Testis (tissue), 2 donors: ENCODE measurements at regions not wholly inside any gene's neighbourhood (a gene's known extent, or its start where the extent isn't known, plus 50 kb on each side); places are given as distances from the start of the nearest gene placed in this dataset.

Experiments
- DNase-seq: peaks from one replicate; pipeline ENCODE4 v3.0.0-alpha.2; 2019
- H3K27ac ChIP-seq, 2 donors: fragments of 200-600 bp; sonication (generic); one replicate each; pipeline ENCODE4 v1.5.1; 2019
- H3K27me3 ChIP-seq: fragments of 200-600 bp; sonication (generic); one replicate; pipeline ENCODE4 v1.5.1; 2019
- H3K36me3 ChIP-seq: fragments of 200-600 bp; sonication (generic); one replicate; pipeline ENCODE4 v1.5.1; 2017; ENCODE audit warnings: low read depth; ENCODE audit errors: missing control alignments
- H3K4me1 ChIP-seq: fragments of 200-600 bp; sonication (generic); one replicate; pipeline ENCODE4 v1.5.1; 2019
- H3K4me3 ChIP-seq, 2 donors: fragments of 200-600 bp; sonication (generic); one replicate each; pipeline ENCODE4 v1.5.1; 2017 to 2019
- H3K9me3 ChIP-seq: fragments of 200-600 bp; sonication (generic); one replicate; pipeline ENCODE4 v1.5.1; 2017
- CTCF ChIP-seq, 3 experiments: fragments of 450-650 bp in 2 of 3; fragments of 200-600 bp in 1 of 3; sonication (generic) in 1 of 3; IDR thresholded peaks; one replicate each; pipeline ENCODE4 v1.5.1; 2016 to 2019; ENCODE audit warnings: antibody characterized with exemption in 3 of 3, mild to moderate bottlenecking in 2 of 3, moderate library complexity in 1 of 3
- POLR2A ChIP-seq: fragments of 450-650 bp; IDR thresholded peaks from one replicate; pipeline ENCODE4 v1.6.1; 2017; ENCODE audit warnings: antibody characterized with exemption, mild to moderate bottlenecking, moderate library complexity
- WGBS, 2 donors: methylation state at CpG; one replicate each; pipeline ENCODE4 v1.1.5; 2018; 5-methylcytosine and 5-hydroxymethylcytosine counted together
- intact Hi-C: fragments of 100-400 bp; cut with DNase I; formaldehyde crosslinking; loops from one replicate; pipeline ENCODE4 v1.15.1; 2023; ENCODE audit warnings: low total_unique reads

GRCh38 chr21:28731700-28732321 lies 260.9 kb downstream of the LTN1 start:
- 85 to 86% methylated on average over 6 of the region's 6 CpGs for WGBS, 2 donors
- intact Hi-C loops, result no loop called here
- DNase-seq, result no peak

GRCh38 chr21:28729887-28730286 lies 262.8 kb downstream of the LTN1 start:
- intact Hi-C loops, result no loop called here
- 76 to 78% methylated on average over 6 of the region's 6 CpGs for WGBS, 2 donors

More at GRCh38 chr21:28731700-28732321, 260.9 kb downstream of the LTN1 start:
- no peaks in the 10 kb centered on the region for H3K4me1 ChIP-seq
- H3K4me3 ChIP-seq, result no peak overlapping the region
- TF ChIP-seq POLR2A (no peak), CTCF (IDR thresholded peaks at IDR 0.05) (no peak)
- no peaks in the 10 kb centered on the region for H3K27me3 ChIP-seq
- no peaks in the 10 kb centered on the region for H3K36me3 ChIP-seq
- no peak overlapping the region for H3K27ac ChIP-seq
- H3K9me3 ChIP-seq, result no peaks in the 10 kb centered on the region

GRCh38 chr21:28727809-28728208 lies 264.9 kb downstream of the LTN1 start:
- H3K4me1 ChIP-seq, result no peaks in the 10 kb centered on the region
- H3K9me3 ChIP-seq, result no peaks in the 10 kb centered on the region
- no peaks in the 10 kb centered on the region for H3K27me3 ChIP-seq
- 79 to 94% methylated on average over 1 of the region's 1 CpG for WGBS, 2 donors
- H3K4me3 ChIP-seq, result no peak overlapping the region
- intact Hi-C loops, result no loop called here
- DNase-seq, result no peak
- no peaks in the 10 kb centered on the region for H3K36me3 ChIP-seq
- H3K27ac ChIP-seq, result no peak overlapping the region
- TF ChIP-seq CTCF (IDR thresholded peaks at IDR 0.05) (no peak), POLR2A (no peak)

More at GRCh38 chr21:28729887-28730286, 262.8 kb downstream of the LTN1 start:
- no peaks in the 10 kb centered on the region for H3K4me1 ChIP-seq
- no peaks in the 10 kb centered on the region for H3K9me3 ChIP-seq
- no peaks in the 10 kb centered on the region for H3K36me3 ChIP-seq
- TF ChIP-seq POLR2A, result no peak
- no peak for TF ChIP-seq CTCF (IDR thresholded peaks at IDR 0.05)
- DNase-seq, result no peak
- H3K4me3 ChIP-seq, result no peak overlapping the region
- no peak overlapping the region for H3K27ac ChIP-seq
- no peaks in the 10 kb centered on the region for H3K27me3 ChIP-seq

- Histone ChIP-seq H3K4me1 (no peaks in the 10 kb centered on the region), H3K9me3 (no peaks in the 10 kb centered on the region), H3K27ac (no peak overlapping the region), H3K4me3 (no peak overlapping the region), H3K36me3 (no peaks in the 10 kb centered on the region), H3K27me3 (no peaks in the 10 kb centered on the region)
- no peak for TF ChIP-seq POLR2A
- no peak for TF ChIP-seq CTCF (IDR thresholded peaks at IDR 0.05)
- WGBS, 2 donors, result 95 to 97% methylated on average over 1 of the region's 1 CpG
- no peak for DNase-seq
- intact Hi-C loops, result no loop called here
Observed at GRCh38 chr21:28725396-28725795, 267.3 kb downstream of the LTN1 start.

- no peaks in the 10 kb centered on the region for H3K4me1 ChIP-seq
- no peaks in the 10 kb centered on the region for H3K27me3 ChIP-seq
- 75 to 76% methylated on average over 5 of the region's 5 CpGs for WGBS, 2 donors
- TF ChIP-seq CTCF (IDR thresholded peaks at IDR 0.05), result no peak
- no peak for TF ChIP-seq POLR2A
- no peak overlapping the region for H3K27ac ChIP-seq
- H3K9me3 ChIP-seq, result no peaks in the 10 kb centered on the region
- H3K36me3 ChIP-seq, result no peaks in the 10 kb centered on the region
- no peak overlapping the region for H3K4me3 ChIP-seq
- intact Hi-C loops, result no loop called here
- no peak for DNase-seq
Observed at GRCh38 chr21:28723646-28724045, 269.0 kb downstream of the LTN1 start.
